Parathyroid adenoma (tissue), 2 donors: ENCODE measurements at regions not wholly inside any gene's neighbourhood (a gene's known extent, or its start where the extent isn't known, plus 50 kb on each side); places are given as distances from the start of the nearest gene placed in this dataset.
"Not testable (repeated sequence)": the region's sequence is repeated elsewhere in the genome, so short reads cannot be mapped to it uniquely, and the experiment has no call there.

Experiments
- H2AFZ ChIP-seq: fragments of 300-600 bp; sonication (generic); one replicate; pipeline ENCODE4 v1.7.0; 2017; ENCODE audit warnings: antibody characterized with exemption, mild to moderate bottlenecking
- H3K27ac ChIP-seq: fragments of 300-600 bp; sonication (generic); one replicate; pipeline ENCODE4 v1.7.0; 2017
- H3K27me3 ChIP-seq: fragments of 300-600 bp; sonication (generic); one replicate; pipeline ENCODE4 v1.7.0; 2017; ENCODE audit warnings: low read length; ENCODE audit not compliant: control insufficient read depth, insufficient read depth
- H3K36me3 ChIP-seq: fragments of 300-600 bp; sonication (generic); one replicate; pipeline ENCODE4 v1.7.0; 2017; ENCODE audit warnings: low read length; ENCODE audit not compliant: control insufficient read depth, insufficient read depth
- H3K4me1 ChIP-seq: fragments of 300-600 bp; sonication (generic); one replicate; pipeline ENCODE4 v1.7.0; 2017; ENCODE audit warnings: control low read depth
- H3K4me2 ChIP-seq: fragments of 300-600 bp; sonication (generic); one replicate; pipeline ENCODE4 v1.7.0; 2017; ENCODE audit warnings: low read length
- H3K4me3 ChIP-seq: fragments of 300-600 bp; sonication (generic); one replicate; pipeline ENCODE4 v1.7.0; 2017; ENCODE audit warnings: low read depth, low read length
- H3K79me2 ChIP-seq: fragments of 300-600 bp; sonication (generic); one replicate; pipeline ENCODE4 v1.7.0; 2017; ENCODE audit warnings: control low read depth
- H3K9ac ChIP-seq: fragments of 300-600 bp; sonication (generic); one replicate; pipeline ENCODE4 v1.7.0; 2017; ENCODE audit warnings: mild to moderate bottlenecking
- H3K9me3 ChIP-seq: fragments of 300-600 bp; sonication (generic); one replicate; pipeline ENCODE4 v1.7.0; 2017; ENCODE audit warnings: low read length; ENCODE audit not compliant: control insufficient read depth
- TF ChIP-seq, protein P1 (sequence below): fragments of 300-600 bp; sonication (generic); IDR thresholded peaks from one replicate; pipeline ENCODE4 v1.7.0; 2017; ENCODE audit warnings: antibody characterized with exemption, mild to moderate bottlenecking
- donor health status: primary hyperparathyroidism.

DNA sequence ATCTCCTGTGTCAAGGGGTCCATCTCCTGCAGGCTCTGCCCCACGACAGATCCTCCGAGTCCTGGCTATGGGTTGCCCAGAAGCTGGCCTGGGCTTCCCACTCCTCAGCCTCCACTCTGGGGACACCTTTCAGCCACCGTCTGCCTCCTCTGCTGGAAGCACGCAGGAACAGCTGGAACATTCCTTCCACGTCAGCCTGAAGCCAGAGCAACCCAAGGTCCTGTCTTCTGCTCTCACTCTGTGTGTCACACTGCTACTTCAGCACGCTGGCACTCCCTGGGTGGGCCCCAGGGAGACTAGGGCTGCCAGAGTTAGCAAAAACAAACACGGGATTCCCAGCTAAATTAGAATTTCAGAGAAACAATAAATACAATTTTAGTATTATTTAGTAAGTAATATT is 148.8 kb downstream of the HRH4 start:
- Histone ChIP-seq H3K9ac (no peak overlapping the region), H3K4me2 (no peak overlapping the region), H3K27me3 (no peaks in the 10 kb centered on the region), H3K79me2 (no peaks in the 10 kb centered on the region), H3K9me3 (no peaks in the 10 kb centered on the region), H2AFZ (no peak overlapping the region), H3K4me3 (no peak overlapping the region), H3K27ac (no peak overlapping the region), H3K4me1 (no peaks in the 10 kb centered on the region), H3K36me3 (no peaks in the 10 kb centered on the region)
- TF ChIP-seq, protein P1, sequence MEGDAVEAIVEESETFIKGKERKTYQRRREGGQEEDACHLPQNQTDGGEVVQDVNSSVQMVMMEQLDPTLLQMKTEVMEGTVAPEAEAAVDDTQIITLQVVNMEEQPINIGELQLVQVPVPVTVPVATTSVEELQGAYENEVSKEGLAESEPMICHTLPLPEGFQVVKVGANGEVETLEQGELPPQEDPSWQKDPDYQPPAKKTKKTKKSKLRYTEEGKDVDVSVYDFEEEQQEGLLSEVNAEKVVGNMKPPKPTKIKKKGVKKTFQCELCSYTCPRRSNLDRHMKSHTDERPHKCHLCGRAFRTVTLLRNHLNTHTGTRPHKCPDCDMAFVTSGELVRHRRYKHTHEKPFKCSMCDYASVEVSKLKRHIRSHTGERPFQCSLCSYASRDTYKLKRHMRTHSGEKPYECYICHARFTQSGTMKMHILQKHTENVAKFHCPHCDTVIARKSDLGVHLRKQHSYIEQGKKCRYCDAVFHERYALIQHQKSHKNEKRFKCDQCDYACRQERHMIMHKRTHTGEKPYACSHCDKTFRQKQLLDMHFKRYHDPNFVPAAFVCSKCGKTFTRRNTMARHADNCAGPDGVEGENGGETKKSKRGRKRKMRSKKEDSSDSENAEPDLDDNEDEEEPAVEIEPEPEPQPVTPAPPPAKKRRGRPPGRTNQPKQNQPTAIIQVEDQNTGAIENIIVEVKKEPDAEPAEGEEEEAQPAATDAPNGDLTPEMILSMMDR: no peak

DNA sequence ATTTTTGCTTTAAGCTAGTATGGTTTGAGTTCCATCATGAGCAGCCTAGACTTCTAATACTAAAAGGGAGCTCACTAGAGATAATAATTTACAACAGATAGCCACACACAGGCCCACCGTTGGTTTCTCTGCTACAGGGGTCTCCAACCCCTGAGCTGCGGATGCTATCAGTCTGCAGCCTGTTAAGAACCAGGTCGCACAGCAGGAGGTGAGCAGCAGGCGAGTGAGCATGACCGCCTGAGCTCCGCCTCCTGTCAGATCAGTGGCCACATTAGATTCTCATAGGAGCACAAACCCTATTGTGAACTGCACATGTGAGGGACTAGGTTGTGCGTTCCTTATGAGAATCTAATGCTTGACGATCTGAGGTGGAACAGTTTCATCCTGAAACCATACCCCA is 150.6 kb downstream of the HRH4 start:
- H3K36me3 ChIP-seq: no peaks in the 10 kb centered on the region
- H3K9ac ChIP-seq: no peak overlapping the region
- no peaks in the 10 kb centered on the region for H3K9me3 ChIP-seq
- no peaks in the 10 kb centered on the region for H3K27me3 ChIP-seq
- H3K79me2 ChIP-seq: no peaks in the 10 kb centered on the region
- H3K4me3 ChIP-seq: no peak overlapping the region
- TF ChIP-seq, protein P1: no peak
- no peak overlapping the region for H2AFZ ChIP-seq
- no peak overlapping the region for H3K4me2 ChIP-seq
- no peak overlapping the region for H3K27ac ChIP-seq
- H3K4me1 ChIP-seq: no peaks in the 10 kb centered on the region

DNA sequence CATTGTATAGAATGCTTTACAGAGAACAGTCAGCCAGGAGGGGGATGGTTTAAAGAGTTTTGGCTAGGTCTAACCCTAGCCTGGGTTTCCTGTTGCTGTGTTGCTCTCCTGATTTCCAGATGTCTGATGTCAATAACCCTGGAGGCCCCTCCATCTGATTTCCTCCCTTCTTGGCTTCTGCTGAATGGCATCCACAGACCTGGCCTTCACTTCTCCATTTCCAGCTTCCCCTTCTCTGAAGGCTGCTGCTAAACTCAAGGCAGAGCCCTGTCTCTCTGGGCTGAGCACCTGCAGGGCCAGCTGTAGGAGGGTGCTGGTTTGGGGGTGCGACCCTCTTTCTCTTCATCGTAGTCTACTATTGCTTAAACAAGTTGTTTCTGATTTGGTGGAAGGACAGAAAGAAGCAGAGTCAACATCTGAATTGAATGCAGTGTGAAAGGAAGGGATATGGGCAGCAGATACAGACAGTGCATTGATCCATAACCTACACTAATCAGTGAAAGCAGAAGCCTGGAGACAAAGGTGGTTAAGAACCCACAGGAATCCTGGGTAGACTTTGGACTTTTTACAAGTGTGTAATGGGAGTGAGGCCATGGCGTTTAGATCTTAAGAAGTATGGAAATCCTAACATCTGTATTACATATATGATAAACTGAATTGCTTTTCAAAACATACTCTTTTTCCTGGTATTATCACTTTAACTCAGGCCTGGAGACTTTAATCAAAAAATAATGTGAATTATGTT is 153.6 kb downstream of the HRH4 start:
- no peaks in the 10 kb centered on the region for H3K36me3 ChIP-seq
- H3K9ac ChIP-seq: no peak overlapping the region
- H3K4me1 ChIP-seq: no peaks in the 10 kb centered on the region
- TF ChIP-seq, protein P1: no peak
- H3K27me3 ChIP-seq: no peaks in the 10 kb centered on the region
- no peak overlapping the region for H3K4me3 ChIP-seq
- no peak overlapping the region for H2AFZ ChIP-seq
- no peaks in the 10 kb centered on the region for H3K79me2 ChIP-seq
- H3K9me3 ChIP-seq: no peaks in the 10 kb centered on the region
- no peak overlapping the region for H3K27ac ChIP-seq
- no peak overlapping the region for H3K4me2 ChIP-seq

DNA sequence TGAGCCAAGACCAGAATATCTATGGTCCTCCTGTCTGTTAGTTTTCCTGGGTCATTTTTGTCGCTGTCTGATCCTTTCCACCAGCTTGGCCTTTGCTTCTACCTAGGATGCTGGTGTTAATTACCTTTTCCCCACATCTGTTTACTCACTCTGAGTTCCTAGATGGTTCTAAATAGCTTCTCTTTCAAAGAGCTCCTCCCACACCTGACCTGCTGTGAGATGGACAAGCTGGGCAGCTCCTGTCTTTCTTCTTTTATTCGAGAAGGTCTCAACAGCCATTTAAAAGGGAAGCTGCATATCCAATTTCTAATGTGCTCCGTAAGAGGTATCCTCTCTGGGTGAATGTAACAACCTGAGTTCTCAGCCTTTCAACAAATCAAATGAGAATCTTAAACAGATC is 156.2 kb downstream of the HRH4 start:
- Histone ChIP-seq H3K9ac (no peak overlapping the region), H3K27ac (no peak overlapping the region), H3K79me2 (no peaks in the 10 kb centered on the region), H3K4me3 (no peak overlapping the region), H3K36me3 (no peaks in the 10 kb centered on the region), H3K9me3 (no peaks in the 10 kb centered on the region), H3K4me2 (no peak overlapping the region), H3K27me3 (no peaks in the 10 kb centered on the region), H3K4me1 (no peaks in the 10 kb centered on the region), H2AFZ (no peak overlapping the region)
- TF ChIP-seq, protein P1: no peak

DNA sequence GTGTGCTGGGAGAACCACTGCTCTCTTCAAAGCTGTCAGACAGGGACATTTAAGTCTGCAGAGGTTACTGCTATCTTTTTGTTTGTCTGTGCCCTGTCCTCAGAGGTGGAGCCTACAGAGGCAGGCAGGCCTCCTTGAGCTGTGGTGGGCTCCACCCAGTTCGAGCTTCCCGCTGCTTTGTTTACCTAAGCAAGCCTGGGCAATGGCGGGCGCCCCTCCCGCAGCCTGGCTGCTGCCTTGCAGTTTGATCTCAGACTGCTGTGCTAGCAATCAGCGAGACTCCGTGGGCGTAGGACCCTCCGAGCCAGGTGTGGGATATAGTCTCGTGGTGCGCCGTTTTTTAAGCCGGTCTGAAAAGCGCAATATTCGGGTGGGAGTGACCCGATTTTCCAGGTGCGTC is 164.0 kb downstream of the HRH4 start:
- not testable (repeated sequence) for H3K9me3 ChIP-seq, H3K79me2 ChIP-seq, H3K4me2 ChIP-seq, H3K36me3 ChIP-seq, H3K4me1 ChIP-seq, H3K9ac ChIP-seq, H2AFZ ChIP-seq, H3K4me3 ChIP-seq, H3K27me3 ChIP-seq, H3K27ac ChIP-seq
